Adrenal gland (tissue), 9 donors: ENCODE measurements at regions not wholly inside any gene's neighbourhood (a gene's known extent, or its start where the extent isn't known, plus 50 kb on each side); places are given as distances from the start of the nearest gene placed in this dataset.

Experiments
- DNase-seq, 7 donors: peaks; one replicate each; pipeline ENCODE4 v3.0.0-alpha.2; 2019 to 2020
- H3K27ac ChIP-seq, 5 donors: fragments of 200-600 bp; sonication (generic) in 4 of 5; 1 replicate in 3 of 5; 2 replicates in 2 of 5; pipeline versions ENCODE4 v1.5.1 to v1.8.0; 2016 to 2020; ENCODE audit warnings: mild to moderate bottlenecking in 1 of 5
- H3K27me3 ChIP-seq: fragments of 200-600 bp; 2 replicates; pipeline ENCODE4 v1.8.0; 2021
- H3K36me3 ChIP-seq, 2 donors: fragments of 200-600 bp; replicated peaks in 1 of 2; 1 replicate in 1 of 2; 2 replicates in 1 of 2; pipeline versions ENCODE4 v1.5.1 to v1.8.0; 2018 to 2022
- H3K4me1 ChIP-seq, 2 donors: fragments of 200-600 bp; replicated peaks in 1 of 2; 1 replicate in 1 of 2; 2 replicates in 1 of 2; pipeline versions ENCODE4 v1.5.1 to v1.8.0; 2018 to 2021
- H3K4me3 ChIP-seq, 4 donors: fragments of 200-600 bp; sonication (generic) in 3 of 4; one replicate each; pipeline ENCODE4 v1.5.1; 2016 to 2018
- H3K9me3 ChIP-seq, 3 donors: fragments of 200-600 bp; sonication (generic) in 1 of 3; replicated peaks in 1 of 3; 1 replicate in 2 of 3; 2 replicates in 1 of 3; pipeline versions ENCODE4 v1.5.1 to v1.8.0; 2016 to 2021
- CTCF ChIP-seq, 6 experiments: fragments of 450-650 bp in 4 of 6; fragments of 200-600 bp in 2 of 6; sonication (generic) in 1 of 6; IDR thresholded peaks; 1 replicate in 5 of 6; 2 replicates in 1 of 6; pipeline versions ENCODE4 v1.5.1 to v1.8.0; 2016 to 2021; ENCODE audit warnings: antibody characterized with exemption in 6 of 6, mild to moderate bottlenecking in 2 of 6, moderate library complexity in 1 of 6
- POLR2A ChIP-seq, 2 donors: fragments of 450-650 bp; IDR thresholded peaks; one replicate each; pipeline ENCODE4 v1.6.1; 2017; ENCODE audit warnings: antibody characterized with exemption in 2 of 2, mild to moderate bottlenecking in 2 of 2, moderate library complexity in 1 of 2
- WGBS, 4 donors: extraction: QIAGEN DNeasy Blood & Tissue Kit in 2 of 4; methylation state at CpG; one replicate each; pipeline versions ENCODE4 v1.1.5 to v1.1.7; 2013 to 2017; 5-methylcytosine and 5-hydroxymethylcytosine counted together
- intact Hi-C, 2 donors: fragments of 100-400 bp; cut with DNase I; formaldehyde crosslinking; loops; one replicate each; pipeline versions ENCODE4 v1.14.1 to v1.15.0; 2022 to 2023
- donor health status: healthy with polysubstance abuse.
- donor health status: Bipolar disorder and iron deficiency.
- donor health status: DM: yes; HTN: yes; CAD: no.
- donor health status: DM: no; HTN: no; CAD: no.
- donor health status: DM: no; HTN: no; CAD: no.

- no peak for TF ChIP-seq POLR2A (IDR thresholded peaks at IDR 0.05)
- TF ChIP-seq CTCF (IDR thresholded peaks at IDR 0.05) = no peak
- Histone ChIP-seq H3K27ac (no peak overlapping the region), H3K9me3 (no peaks in the 10 kb centered on the region), H3K4me1 (no peaks in the 10 kb centered on the region), H3K36me3 (no peaks in the 10 kb centered on the region), H3K4me3 (no peak overlapping the region), H3K27me3 (no peaks in the 10 kb centered on the region)
- intact Hi-C loops = no loop called here
- no peak for DNase-seq
Observed at GRCh38 chr16:13390986-13391305, 489.5 kb downstream of the SHISA9 start.

GRCh38 chr16:13391337-13391736 lies 489.9 kb downstream of the SHISA9 start:
- Histone ChIP-seq H3K4me1 (no peaks in the 10 kb centered on the region), H3K9me3 (no peaks in the 10 kb centered on the region), H3K36me3 (no peaks in the 10 kb centered on the region), H3K27me3 (no peaks in the 10 kb centered on the region), H3K27ac (no peak overlapping the region), H3K4me3 (no peak overlapping the region)
- TF ChIP-seq POLR2A (IDR thresholded peaks at IDR 0.05) = no peak
- no peak for TF ChIP-seq CTCF (IDR thresholded peaks at IDR 0.05)
- WGBS, 4 donors = 57 to 61% (median 61%) methylated on average over 3 of the region's 3 CpGs
- intact Hi-C loops = no loop called here
- DNase-seq = no peak

GRCh38 chr16:13392341-13392740 lies 490.9 kb downstream of the SHISA9 start:
- no peak overlapping the region for H3K27ac ChIP-seq
- no peak for DNase-seq
- TF ChIP-seq POLR2A (IDR thresholded peaks at IDR 0.05) = no peak
- no peak for TF ChIP-seq CTCF (IDR thresholded peaks at IDR 0.05)
- 81 to 95% (median 82%) methylated on average over 4 of the region's 4 CpGs for WGBS, 4 donors
- no peaks in the 10 kb centered on the region for H3K4me1 ChIP-seq
- H3K9me3 ChIP-seq = no peaks in the 10 kb centered on the region
- H3K27me3 ChIP-seq = no peaks in the 10 kb centered on the region
- no peak overlapping the region for H3K4me3 ChIP-seq
- H3K36me3 ChIP-seq = no peaks in the 10 kb centered on the region
- intact Hi-C loops = no loop called here

GRCh38 chr16:13393816-13394215 lies 492.4 kb downstream of the SHISA9 start:
- intact Hi-C loops = no loop called here
- DNase-seq = no peak
- TF ChIP-seq POLR2A (IDR thresholded peaks at IDR 0.05) (no peak), CTCF (IDR thresholded peaks at IDR 0.05) (no peak)
- H3K4me1 ChIP-seq = no peaks in the 10 kb centered on the region
- no peaks in the 10 kb centered on the region for H3K36me3 ChIP-seq
- no peak overlapping the region for H3K27ac ChIP-seq
- H3K9me3 ChIP-seq = no peaks in the 10 kb centered on the region
- WGBS, 4 donors = 68 to 75% (median 74%) methylated on average over 7 of the region's 7 CpGs
- no peak overlapping the region for H3K4me3 ChIP-seq
- no peaks in the 10 kb centered on the region for H3K27me3 ChIP-seq
